ENCODE measurements at regions not wholly inside any gene's neighbourhood (a gene's known extent, or its start where the extent isn't known, plus 50 kb on each side); places are given as distances from the start of the nearest gene placed in this dataset.

DNA sequence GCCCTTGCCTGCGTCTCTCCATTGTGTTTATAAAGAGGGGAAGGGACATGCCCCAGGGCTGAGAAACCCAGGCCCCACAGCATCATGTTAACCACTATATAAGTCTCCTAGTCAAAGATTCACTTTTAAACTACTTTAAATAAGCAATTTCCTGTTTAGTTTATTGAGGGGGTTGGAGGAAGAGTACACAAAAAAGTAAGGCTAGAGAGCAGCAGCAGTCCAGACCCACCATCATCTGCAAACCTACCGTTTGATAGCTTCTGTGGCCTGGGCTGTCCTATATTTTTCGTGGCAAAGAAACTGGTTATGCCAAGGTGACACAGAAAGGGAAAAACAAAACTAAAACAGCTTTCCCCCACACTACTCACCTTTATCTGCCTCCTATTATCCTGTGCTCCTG is 646.1 kb downstream of the IRS1 start:
- Histone ChIP-seq H3K9me3 (no peaks in the 10 kb centered on the region), H3K4me1 (peaks cover 2% of the 10 kb centered on the region; the same call in 1 of the 2 replicates), H3K27me3 (ENCODE audit: low read depth) (no peaks in the 10 kb centered on the region), H3K36me3 (replicated peaks) (no peaks in the 10 kb centered on the region), H3K4me3 (no peak overlapping the region)
- DNase-seq (ENCODE audit: low spot score in 2 of 2) = no peak
- in situ Hi-C loops (cut with MboI; ENCODE audit: low sequenced_read_pairs) = no loop called here

DNA sequence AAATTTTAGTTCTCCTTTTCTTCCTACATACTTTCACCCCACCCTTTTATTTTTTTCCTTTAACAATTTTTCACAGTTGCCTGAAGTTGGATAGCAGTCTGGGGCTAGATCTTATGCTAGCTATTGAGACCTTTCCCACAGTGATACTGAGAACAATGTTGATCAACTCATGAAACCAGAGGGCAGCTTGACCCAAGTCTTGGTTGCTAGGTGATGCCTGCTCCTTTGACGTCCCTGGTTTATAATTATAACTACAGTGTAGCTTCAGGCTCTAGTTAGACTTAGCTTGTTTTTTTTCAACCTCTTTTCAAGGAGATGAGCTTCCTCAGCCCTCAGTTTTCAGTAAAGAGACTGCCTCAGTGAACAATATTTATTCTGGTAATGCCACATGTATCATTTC is 648.5 kb downstream of the IRS1 start:
- H3K4me3 ChIP-seq = no peak overlapping the region

DNA sequence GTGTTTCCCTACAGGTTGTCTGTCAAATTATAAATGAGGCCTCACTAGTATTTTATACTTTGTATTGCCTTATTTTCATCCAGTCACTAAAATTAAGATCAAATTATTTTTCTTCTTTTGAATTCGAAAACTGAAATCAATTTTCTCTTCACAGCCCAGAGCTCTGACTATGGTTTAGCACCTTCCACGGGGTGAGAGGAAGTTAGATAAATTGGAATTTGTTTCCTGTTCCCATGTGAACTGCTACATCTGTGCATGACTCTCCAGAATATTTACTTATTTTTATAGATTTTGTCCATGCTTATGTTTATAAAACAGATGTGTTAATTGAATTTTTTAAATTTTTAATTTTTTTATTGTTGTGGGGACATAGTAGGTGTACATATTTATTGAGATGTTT is 656.5 kb downstream of the IRS1 start:
- DNase-seq (ENCODE audit: low spot score in 2 of 2) = no peak
- H3K4me1 ChIP-seq = no peaks in the 10 kb centered on the region
- no peak overlapping the region for H3K4me3 ChIP-seq
- H3K9me3 ChIP-seq = no peaks in the 10 kb centered on the region
- no peaks in the 10 kb centered on the region for H3K27me3 ChIP-seq (ENCODE audit: low read depth)
- no peaks in the 10 kb centered on the region for H3K36me3 ChIP-seq (replicated peaks)
- in situ Hi-C loops (cut with MboI; ENCODE audit: low sequenced_read_pairs) = no loop called here

More for the DNA sequence above, 648.5 kb downstream of the IRS1 start:
- in situ Hi-C loops (cut with MboI; ENCODE audit: low sequenced_read_pairs) = no loop called here
- Histone ChIP-seq H3K4me1 (no peaks in the 10 kb centered on the region; the same call in 1 of the 2 replicates), H3K27me3 (ENCODE audit: low read depth) (no peaks in the 10 kb centered on the region), H3K36me3 (replicated peaks) (no peaks in the 10 kb centered on the region), H3K9me3 (no peaks in the 10 kb centered on the region)
- no peak for DNase-seq (ENCODE audit: low spot score in 2 of 2)

GRCh38 chr2:226142463-226142862 is 657.2 kb downstream of the IRS1 start:
- Histone ChIP-seq H3K9me3 (no peaks in the 10 kb centered on the region), H3K4me3 (no peak overlapping the region), H3K4me1 (no peaks in the 10 kb centered on the region), H3K36me3 (replicated peaks) (no peaks in the 10 kb centered on the region), H3K27me3 (ENCODE audit: low read depth) (no peaks in the 10 kb centered on the region)
- in situ Hi-C loops (cut with MboI; ENCODE audit: low sequenced_read_pairs) = no loop called here
- no peak for DNase-seq (ENCODE audit: low spot score in 2 of 2)

GRCh38 chr2:226140594-226140993 is 659.0 kb downstream of the IRS1 start:
- Histone ChIP-seq H3K9me3 (no peaks in the 10 kb centered on the region), H3K4me3 (no peak overlapping the region), H3K27me3 (ENCODE audit: low read depth) (no peaks in the 10 kb centered on the region), H3K4me1 (no peaks in the 10 kb centered on the region), H3K36me3 (replicated peaks) (no peaks in the 10 kb centered on the region)
- in situ Hi-C loops (cut with MboI; ENCODE audit: low sequenced_read_pairs) = no loop called here
- DNase-seq (ENCODE audit: low spot score in 2 of 2) = no peak

DNA sequence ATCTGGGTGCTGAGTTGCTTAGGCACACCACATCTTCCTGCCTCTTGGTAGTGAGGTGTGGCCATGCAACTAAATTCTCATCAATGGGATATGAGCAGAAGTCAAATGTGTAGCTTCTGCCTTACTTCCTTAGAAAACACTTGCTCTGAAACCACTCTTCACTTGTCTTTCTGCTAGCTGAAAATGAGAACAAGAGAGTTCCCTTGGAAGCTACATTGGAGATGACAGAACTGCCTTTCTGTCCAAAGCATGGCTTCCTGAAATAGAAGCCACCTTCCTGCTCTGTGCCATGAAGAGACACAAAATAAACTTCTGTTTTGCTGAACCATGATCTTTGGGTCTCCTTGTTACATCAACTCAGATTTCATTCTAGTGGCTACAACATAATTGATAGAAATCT is 659.9 kb downstream of the IRS1 start:
- Histone ChIP-seq H3K27me3 (ENCODE audit: low read depth) (no peaks in the 10 kb centered on the region), H3K9me3 (no peaks in the 10 kb centered on the region), H3K36me3 (replicated peaks) (no peaks in the 10 kb centered on the region), H3K4me1 (no peaks in the 10 kb centered on the region), H3K4me3 (no peak overlapping the region)
- DNase-seq (ENCODE audit: low spot score in 2 of 2) = no peak
- in situ Hi-C loops (cut with MboI; ENCODE audit: low sequenced_read_pairs) = no loop called here

GRCh38 chr2:226137201-226137811 is 662.3 kb downstream of the IRS1 start:
- in situ Hi-C loops (cut with MboI; ENCODE audit: low sequenced_read_pairs) = no loop called here
- DNase-seq (ENCODE audit: low spot score in 2 of 2) = no peak

DNA sequence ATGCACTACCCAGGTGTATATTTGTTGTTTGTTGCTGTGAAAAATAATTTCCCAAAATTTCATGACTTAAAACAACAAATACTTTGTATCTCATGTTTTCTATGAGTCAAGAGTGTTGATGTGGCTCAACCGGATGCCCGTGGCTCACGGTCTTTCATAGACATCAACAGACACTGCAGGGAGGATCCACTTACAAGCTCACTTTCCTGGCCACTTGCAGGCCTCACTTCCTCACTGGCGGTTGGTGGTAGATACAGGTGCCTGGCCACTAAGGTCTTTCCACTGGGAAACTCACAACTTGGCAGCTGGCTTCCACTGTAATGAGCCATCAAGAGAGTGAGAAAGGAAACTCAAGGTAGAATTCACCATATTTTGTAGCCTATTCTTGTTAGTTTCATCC is 662.9 kb downstream of the IRS1 start:
- in situ Hi-C loops (cut with MboI; ENCODE audit: low sequenced_read_pairs) = no loop called here
- no peak for DNase-seq (ENCODE audit: low spot score in 2 of 2)

More at GRCh38 chr2:226137201-226137811, 662.3 kb downstream of the IRS1 start:
- Histone ChIP-seq H3K9me3 (no peaks in the 10 kb centered on the region), H3K36me3 (replicated peaks) (no peaks in the 10 kb centered on the region), H3K4me1 (no peaks in the 10 kb centered on the region), H3K27me3 (ENCODE audit: low read depth) (no peaks in the 10 kb centered on the region), H3K4me3 (no peak overlapping the region)

GRCh38 chr2:226135861-226136548 is 663.6 kb downstream of the IRS1 start:
- no peaks in the 10 kb centered on the region for H3K9me3 ChIP-seq
- no peak for DNase-seq (ENCODE audit: low spot score in 2 of 2)
- no peaks in the 10 kb centered on the region for H3K27me3 ChIP-seq (ENCODE audit: low read depth)
- H3K4me3 ChIP-seq = no peak overlapping the region
- H3K36me3 ChIP-seq (replicated peaks) = no peaks in the 10 kb centered on the region
- in situ Hi-C loops (cut with MboI; ENCODE audit: low sequenced_read_pairs) = no loop called here
- no peaks in the 10 kb centered on the region for H3K4me1 ChIP-seq

More for the DNA sequence above, 662.9 kb downstream of the IRS1 start:
- Histone ChIP-seq H3K27me3 (ENCODE audit: low read depth) (no peaks in the 10 kb centered on the region), H3K36me3 (replicated peaks) (no peaks in the 10 kb centered on the region), H3K4me3 (no peak overlapping the region), H3K4me1 (no peaks in the 10 kb centered on the region), H3K9me3 (no peaks in the 10 kb centered on the region)

GRCh38 chr2:226132323-226133215 is 667.1 kb downstream of the IRS1 start:
- Histone ChIP-seq H3K27me3 (ENCODE audit: low read depth) (no peaks in the 10 kb centered on the region), H3K4me3 (no peak overlapping the region), H3K36me3 (replicated peaks) (no peaks in the 10 kb centered on the region), H3K4me1 (no peaks in the 10 kb centered on the region), H3K9me3 (no peaks in the 10 kb centered on the region)
- in situ Hi-C loops (cut with MboI; ENCODE audit: low sequenced_read_pairs) = no loop called here
- no peak for DNase-seq (ENCODE audit: low spot score in 2 of 2)

GRCh38 chr2:226131299-226131784 is 668.3 kb downstream of the IRS1 start:
- Histone ChIP-seq H3K4me3 (no peak overlapping the region), H3K36me3 (replicated peaks) (no peaks in the 10 kb centered on the region), H3K9me3 (no peaks in the 10 kb centered on the region), H3K27me3 (ENCODE audit: low read depth) (no peaks in the 10 kb centered on the region), H3K4me1 (no peaks in the 10 kb centered on the region)
- in situ Hi-C loops (cut with MboI; ENCODE audit: low sequenced_read_pairs) = no loop called here
- no peak for DNase-seq (ENCODE audit: low spot score in 2 of 2)

GRCh38 chr2:226130192-226130591 is 669.4 kb downstream of the IRS1 start:
- no peaks in the 10 kb centered on the region for H3K27me3 ChIP-seq (ENCODE audit: low read depth)
- H3K36me3 ChIP-seq (replicated peaks) = no peaks in the 10 kb centered on the region
- DNase-seq (ENCODE audit: low spot score in 2 of 2) = no peak
- H3K4me1 ChIP-seq = no peaks in the 10 kb centered on the region
- in situ Hi-C loops (cut with MboI; ENCODE audit: low sequenced_read_pairs) = no loop called here
- H3K9me3 ChIP-seq = no peaks in the 10 kb centered on the region
- no peak overlapping the region for H3K4me3 ChIP-seq

DNA sequence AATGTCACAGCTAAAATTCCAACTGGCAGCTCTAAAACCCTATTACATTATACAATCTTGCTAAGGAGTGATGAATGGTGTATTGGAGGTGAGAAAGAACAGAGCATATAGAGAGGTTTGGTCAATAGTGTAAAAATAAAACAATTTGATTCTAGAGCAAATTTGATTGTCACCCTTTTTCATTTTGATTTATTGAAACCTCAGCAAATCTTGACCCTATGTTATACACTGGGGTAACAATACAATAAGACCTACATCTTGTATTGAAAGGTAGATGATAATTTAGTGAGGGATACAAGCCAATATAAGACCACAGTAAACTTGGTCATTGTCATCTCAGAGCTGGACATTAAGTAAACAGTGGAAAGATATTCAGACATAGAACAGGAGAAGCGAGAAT is 671.9 kb downstream of the IRS1 start:
- Histone ChIP-seq H3K9me3 (no peaks in the 10 kb centered on the region), H3K27me3 (ENCODE audit: low read depth) (no peaks in the 10 kb centered on the region), H3K4me1 (no peaks in the 10 kb centered on the region), H3K36me3 (replicated peaks) (no peaks in the 10 kb centered on the region), H3K4me3 (no peak overlapping the region)
- in situ Hi-C loops (cut with MboI; ENCODE audit: low sequenced_read_pairs) = no loop called here
- DNase-seq (ENCODE audit: low spot score in 2 of 2) = no peak

GRCh38 chr2:226126104-226126503 is 673.5 kb downstream of the IRS1 start:
- Histone ChIP-seq H3K4me1 (no peaks in the 10 kb centered on the region), H3K9me3 (no peaks in the 10 kb centered on the region), H3K36me3 (replicated peaks) (no peaks in the 10 kb centered on the region), H3K4me3 (no peak overlapping the region), H3K27me3 (ENCODE audit: low read depth) (no peaks in the 10 kb centered on the region)
- DNase-seq (ENCODE audit: low spot score in 2 of 2) = no peak
- in situ Hi-C loops (cut with MboI; ENCODE audit: low sequenced_read_pairs) = no loop called here

Measured in HAP-1 (cell line).